Caco-2 (cell line): ENCODE measurements at regions not wholly inside any gene's neighbourhood (a gene's known extent, or its start where the extent isn't known, plus 50 kb on each side); places are given as distances from the start of the nearest gene placed in this dataset.

Experiments used
- BruUV-seq: library from RNA; stranded (reverse); fragments of 400-500 nt; replicated peaks from 2 replicates; lab custom pipeline; 2021; lab: Mats Ljungman, UMichigan
- CTCF ChIA-PET: fragments of 300-600 bp; sonication (Branson Sonifier 250); formaldehyde crosslinking; loops from one replicate; lab custom pipeline; 2022; ENCODE audit warnings: antibody characterized with exemption; lab: Charles Lee
- POLR2A ChIA-PET: fragments of 300-600 bp; sonication (Branson Sonifier 250); formaldehyde crosslinking; loops from one replicate; lab custom pipeline; 2022; ENCODE audit warnings: antibody characterized with exemption; lab: Charles Lee
- DNase-seq, 2 experiments: peaks; one replicate each; pipeline versions ENCODE4 v3.0.0 to v3.0.0-alpha.2; 2020 to 2022
- H3K27me3 ChIP-seq: replicated peaks from 2 replicates; pipeline ENCODE4 v1.6.0; 2011; ENCODE audit warnings: low read length; ENCODE audit not compliant: control insufficient read depth, insufficient read depth
- H3K36me3 ChIP-seq: 2 replicates; pipeline ENCODE4 v1.5.1; 2011; ENCODE audit warnings: low read length; ENCODE audit not compliant: control insufficient read depth, insufficient read depth
- H3K4me1 ChIP-seq: fragments of 250-450 bp; sonication (Bioruptor Pico); 2 replicates; pipeline ENCODE4 v1.5.1; 2020; ENCODE audit warnings: mild to moderate bottlenecking
- H3K4me3 ChIP-seq: 2 replicates; pipeline ENCODE4 v1.5.1; 2011; ENCODE audit warnings: low read depth, mild to moderate bottlenecking, control low read depth, low read length
- H3K9me3 ChIP-seq: fragments of 250-450 bp; sonication (Bioruptor Pico); 2 replicates; pipeline ENCODE4 v1.5.1; 2020; ENCODE audit warnings: mild to moderate bottlenecking, moderate library complexity
- H3K27ac Mint-ChIP-seq: one replicate; pipeline ENCODE4 v1.8.0; 2022; ENCODE audit warnings: mixed read lengths; ENCODE audit not compliant: unreplicated experiment
- H3K27me3 Mint-ChIP-seq: one replicate; pipeline ENCODE4 v1.8.0; 2022; ENCODE audit warnings: mixed read lengths; ENCODE audit not compliant: insufficient read depth, unreplicated experiment
- H3K36me3 Mint-ChIP-seq: one replicate; pipeline ENCODE4 v1.8.0; 2022; ENCODE audit warnings: mild to moderate bottlenecking, mixed read lengths; ENCODE audit not compliant: insufficient read depth, unreplicated experiment
- H3K4me1 Mint-ChIP-seq: one replicate; pipeline ENCODE4 v1.8.0; 2022; ENCODE audit warnings: low read depth, mixed read lengths; ENCODE audit not compliant: unreplicated experiment
- H3K4me3 Mint-ChIP-seq: one replicate; pipeline ENCODE4 v1.8.0; 2022; ENCODE audit warnings: mild to moderate bottlenecking, moderate library complexity, mixed read lengths; ENCODE audit not compliant: unreplicated experiment
- H3K9me3 Mint-ChIP-seq: one replicate; pipeline ENCODE4 v1.8.0; 2022; ENCODE audit warnings: mixed read lengths; ENCODE audit not compliant: unreplicated experiment
- intact Hi-C: fragments of 100-400 bp; cut with micrococcal nuclease; formaldehyde crosslinking; loops from one replicate; pipeline ENCODE4 v1.10.0; 2022; ENCODE audit not compliant: unreplicated experiment
- TF ChIP-seq, protein P1 (sequence below), 2 experiments: fragments of 200-600 bp in 1 of 2; IDR thresholded peaks; 1 replicate in 1 of 2; 2 replicates in 1 of 2; pipeline versions ENCODE4 v1.5.1 to v1.8.0; 2011 to 2022; ENCODE audit warnings: antibody characterized with exemption in 1 of 2, control low read depth in 1 of 2, inconsistent platforms in 1 of 2, low read depth in 1 of 2, low read length in 1 of 2, mild to moderate bottlenecking in 1 of 2, moderate library complexity in 1 of 2; ENCODE audit not compliant: insufficient read depth in 1 of 2, severe bottlenecking in 1 of 2, unreplicated experiment in 1 of 2

DNA sequence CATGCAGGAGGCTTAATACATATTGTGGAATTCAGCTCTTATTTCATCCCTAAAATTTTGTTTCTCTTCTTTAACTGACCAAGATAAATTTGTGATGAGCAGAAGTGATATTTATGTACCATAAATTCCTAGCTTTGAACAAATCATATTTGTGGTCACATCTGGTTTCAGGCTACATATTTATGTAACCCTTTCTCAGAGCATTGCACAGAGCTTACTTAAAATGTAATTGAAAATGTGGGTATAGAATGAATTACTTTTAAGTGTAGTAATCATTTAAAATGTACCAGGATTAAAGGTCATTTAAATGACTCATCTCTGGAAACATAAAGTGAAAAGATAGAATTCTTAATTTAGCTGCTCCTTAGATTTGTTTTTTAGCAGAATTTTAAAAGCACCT, 129.9 kb upstream of the FRMD6 start:
- no TSS peak for BruUV-seq
- no peaks in the 10 kb centered on the region for H3K27me3 Mint-ChIP-seq
- peaks cover 5% of the 10 kb centered on the region for H3K4me1 Mint-ChIP-seq
- H3K36me3 Mint-ChIP-seq: no peaks in the 10 kb centered on the region
- Histone ChIP-seq H3K27me3 (no peaks in the 10 kb centered on the region), H3K4me1 (no peaks in the 10 kb centered on the region), H3K36me3 (no peaks in the 10 kb centered on the region), H3K9me3 (no peaks in the 10 kb centered on the region; the same call in 1 of the 2 replicates), H3K4me3 (no peak overlapping the region)
- TF ChIP-seq, protein P1, sequence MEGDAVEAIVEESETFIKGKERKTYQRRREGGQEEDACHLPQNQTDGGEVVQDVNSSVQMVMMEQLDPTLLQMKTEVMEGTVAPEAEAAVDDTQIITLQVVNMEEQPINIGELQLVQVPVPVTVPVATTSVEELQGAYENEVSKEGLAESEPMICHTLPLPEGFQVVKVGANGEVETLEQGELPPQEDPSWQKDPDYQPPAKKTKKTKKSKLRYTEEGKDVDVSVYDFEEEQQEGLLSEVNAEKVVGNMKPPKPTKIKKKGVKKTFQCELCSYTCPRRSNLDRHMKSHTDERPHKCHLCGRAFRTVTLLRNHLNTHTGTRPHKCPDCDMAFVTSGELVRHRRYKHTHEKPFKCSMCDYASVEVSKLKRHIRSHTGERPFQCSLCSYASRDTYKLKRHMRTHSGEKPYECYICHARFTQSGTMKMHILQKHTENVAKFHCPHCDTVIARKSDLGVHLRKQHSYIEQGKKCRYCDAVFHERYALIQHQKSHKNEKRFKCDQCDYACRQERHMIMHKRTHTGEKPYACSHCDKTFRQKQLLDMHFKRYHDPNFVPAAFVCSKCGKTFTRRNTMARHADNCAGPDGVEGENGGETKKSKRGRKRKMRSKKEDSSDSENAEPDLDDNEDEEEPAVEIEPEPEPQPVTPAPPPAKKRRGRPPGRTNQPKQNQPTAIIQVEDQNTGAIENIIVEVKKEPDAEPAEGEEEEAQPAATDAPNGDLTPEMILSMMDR (IDR thresholded peaks at IDR 0.05; ENCODE audit: insufficient read depth in 1 of 2, low read depth in 1 of 2, low read length in 1 of 2, severe bottlenecking in 1 of 2, unreplicated experiment in 1 of 2): no peak
- H3K4me3 Mint-ChIP-seq: no peak overlapping the region
- ChIA-PET POLR2A (no interaction called here), CTCF (no interaction called here)
- H3K27ac Mint-ChIP-seq: no peak overlapping the region
- no peak for DNase-seq
- H3K9me3 Mint-ChIP-seq: no peaks in the 10 kb centered on the region
- intact Hi-C loops: loop anchor here (10.0 kb wide), 1 partner anchor 237 kb away; no protein-coding TSS in a partner anchor

DNA sequence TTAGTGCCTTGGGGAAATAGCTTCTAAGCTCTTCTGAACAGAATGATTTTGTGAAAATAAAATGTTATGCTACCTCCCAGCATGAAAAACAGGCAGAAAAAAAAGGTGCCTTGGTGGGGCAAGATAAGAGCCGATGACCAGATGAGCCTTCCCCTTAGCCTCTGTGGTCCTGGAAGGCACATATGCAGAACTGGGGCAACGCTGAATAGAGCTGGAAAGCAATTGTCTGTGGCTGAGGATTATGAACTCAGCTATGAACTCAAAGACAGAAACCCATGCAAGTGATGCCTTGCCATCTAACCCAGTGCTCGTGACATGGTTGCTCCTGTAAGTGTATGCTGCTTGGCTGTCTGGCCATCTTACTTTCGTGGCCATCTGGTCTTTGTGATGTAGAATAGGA, 128.5 kb upstream of the FRMD6 start:
- POLR2A ChIA-PET: no interaction called here
- Mint-ChIP-seq H3K4me1 (peaks cover 5% of the 10 kb centered on the region), H3K27ac (no peak overlapping the region), H3K9me3 (no peaks in the 10 kb centered on the region), H3K27me3 (no peaks in the 10 kb centered on the region), H3K36me3 (no peaks in the 10 kb centered on the region), H3K4me3 (no peak overlapping the region)
- Histone ChIP-seq H3K9me3 (no peaks in the 10 kb centered on the region; the same call in 1 of the 2 replicates), H3K27me3 (no peaks in the 10 kb centered on the region), H3K36me3 (no peaks in the 10 kb centered on the region), H3K4me1 (no peaks in the 10 kb centered on the region), H3K4me3 (no peak overlapping the region)
- no TSS peak for BruUV-seq
- intact Hi-C loops: loop anchor here (10.0 kb wide), 1 partner anchor 238 kb away; no protein-coding TSS in a partner anchor
- no peak for DNase-seq
- TF ChIP-seq, protein P1 (IDR thresholded peaks at IDR 0.05; ENCODE audit: insufficient read depth in 1 of 2, low read depth in 1 of 2, low read length in 1 of 2, severe bottlenecking in 1 of 2, unreplicated experiment in 1 of 2): no peak
- CTCF ChIA-PET: no interaction called here

DNA sequence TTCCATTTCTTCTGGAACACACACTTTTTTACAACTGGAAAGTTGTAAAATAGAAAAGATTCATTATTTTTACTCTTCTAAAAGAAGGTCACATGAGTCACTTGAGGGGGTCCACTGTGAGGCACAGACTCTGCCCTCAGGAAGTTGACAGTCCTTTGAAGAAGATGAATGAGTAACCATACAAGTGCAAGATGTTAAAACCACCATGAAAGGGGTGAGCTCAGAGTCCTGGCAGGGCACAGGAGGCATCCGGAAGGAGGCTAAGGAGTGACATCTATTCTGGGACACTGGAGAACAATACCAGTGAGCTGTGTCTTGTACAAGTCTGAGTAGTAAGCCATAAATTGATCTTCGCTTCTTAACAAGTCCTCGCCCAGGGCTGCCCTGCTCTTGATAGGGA, 126.0 kb upstream of the FRMD6 start:
- Histone ChIP-seq H3K4me3 (no peak overlapping the region), H3K36me3 (no peaks in the 10 kb centered on the region), H3K27me3 (no peaks in the 10 kb centered on the region), H3K9me3 (no peaks in the 10 kb centered on the region; the same call in 1 of the 2 replicates), H3K4me1 (no peaks in the 10 kb centered on the region)
- BruUV-seq: no TSS peak
- Mint-ChIP-seq H3K36me3 (no peaks in the 10 kb centered on the region), H3K4me3 (no peak overlapping the region), H3K4me1 (peaks cover 5% of the 10 kb centered on the region), H3K27ac (no peak overlapping the region), H3K9me3 (no peaks in the 10 kb centered on the region), H3K27me3 (no peaks in the 10 kb centered on the region)
- TF ChIP-seq, protein P1 (IDR thresholded peaks at IDR 0.05; ENCODE audit: insufficient read depth in 1 of 2, low read depth in 1 of 2, low read length in 1 of 2, severe bottlenecking in 1 of 2, unreplicated experiment in 1 of 2): no peak
- DNase-seq: no peak
- intact Hi-C loops: loop anchor here (10.0 kb wide), 1 partner anchor 241 kb away; no protein-coding TSS in a partner anchor
- ChIA-PET POLR2A (no interaction called here), CTCF (no interaction called here)
